Non-pigmented ciliary epithelial cell (primary cell): ENCODE measurements at regions not wholly inside any gene's neighbourhood (a gene's known extent, or its start where the extent isn't known, plus 50 kb on each side); places are given as distances from the start of the nearest gene placed in this dataset.
"Not testable (repeated sequence)": the region's sequence is repeated elsewhere in the genome, so short reads cannot be mapped to it uniquely, and the experiment has no call there.

Source experiments
- DNase-seq: peaks from one replicate; pipeline ENCODE4 v3.0.0-alpha.2; 2010; ENCODE audit warnings: low read depth

GRCh38 chr13:101003566-101003965, 329.0 kb upstream of the TMTC4 start:
- DNase-seq = no peak

- DNase-seq = no peak
These were observed 314.8 kb upstream of the TMTC4 start for GRCh38 chr13:100989392-100989791.

- DNase-seq = no peak
These were observed 314.3 kb upstream of the TMTC4 start for GRCh38 chr13:100988921-100989320.

GRCh38 chr13:100987948-100988347, 313.4 kb upstream of the TMTC4 start:
- peak; percentile 9 for DNase-seq

- DNase-seq = no peak
These were observed 312.0 kb upstream of the TMTC4 start for GRCh38 chr13:100986571-100986970.

- no peak for DNase-seq
These were observed 309.6 kb upstream of the TMTC4 start for GRCh38 chr13:100984085-100984705.

- no peak for DNase-seq
These were observed 308.5 kb upstream of the TMTC4 start for GRCh38 chr13:100983111-100983510.

- DNase-seq = no peak
These were observed 305.6 kb upstream of the TMTC4 start for GRCh38 chr13:100980171-100980570.

GRCh38 chr13:100977841-100978240, 303.2 kb upstream of the TMTC4 start:
- DNase-seq = no peak

GRCh38 chr13:100976993-100977392, 302.4 kb upstream of the TMTC4 start:
- DNase-seq = no peak

- not testable (repeated sequence) for DNase-seq
These were observed 301.1 kb upstream of the TMTC4 start for GRCh38 chr13:100975666-100976065.

GRCh38 chr13:100962585-100962984, 288.0 kb upstream of the TMTC4 start:
- DNase-seq = no peak

- DNase-seq = no peak
These were observed 286.6 kb upstream of the TMTC4 start for GRCh38 chr13:100961186-100961585.

- no peak for DNase-seq
These were observed 284.2 kb upstream of the TMTC4 start for GRCh38 chr13:100958831-100959230.

- no peak for DNase-seq
These were observed 283.1 kb upstream of the TMTC4 start for GRCh38 chr13:100957741-100958140.

- no peak for DNase-seq
These were observed 280.1 kb upstream of the TMTC4 start for GRCh38 chr13:100954430-100955305.

GRCh38 chr13:100951016-100951415, 276.4 kb upstream of the TMTC4 start:
- no peak for DNase-seq

- not testable (repeated sequence) for DNase-seq
These were observed 274.3 kb upstream of the TMTC4 start for GRCh38 chr13:100948937-100949336.

- DNase-seq = no peak
These were observed 272.0 kb upstream of the TMTC4 start for GRCh38 chr13:100946588-100946987.

- no peak for DNase-seq
These were observed 270.3 kb upstream of the TMTC4 start for GRCh38 chr13:100944791-100945345.

- DNase-seq = no peak
These were observed 268.1 kb upstream of the TMTC4 start for GRCh38 chr13:100942742-100943141.

- DNase-seq = no peak
These were observed 267.1 kb upstream of the TMTC4 start for GRCh38 chr13:100941377-100942368.
